ENCODE measurements at regions not wholly inside any gene's neighbourhood (a gene's known extent, or its start where the extent isn't known, plus 50 kb on each side); places are given as distances from the start of the nearest gene placed in this dataset.

- no peaks in the 10 kb centered on the region for H3K4me1 ChIP-seq (ENCODE audit: insufficient read depth, low read length, poor library complexity, severe bottlenecking)
- no peak overlapping the region for H3K4me2 ChIP-seq (ENCODE audit: low read depth, low read length, poor library complexity, severe bottlenecking)
- no peaks in the 10 kb centered on the region for H4K20me1 ChIP-seq (ENCODE audit: insufficient read depth, low read length, poor library complexity, severe bottlenecking)
- H3K9me3 ChIP-seq (ENCODE audit: insufficient read depth, low read depth, low read length) = no peaks in the 10 kb centered on the region
- no peaks in the 10 kb centered on the region for H3F3A ChIP-seq (ENCODE audit: low read depth)
- H2AFZ ChIP-seq (ENCODE audit: low read length) = no peak overlapping the region
- no peak for TF ChIP-seq CTCF (conservative IDR thresholded peaks at IDR 0.05; ENCODE audit: low read length)
- no peaks in the 10 kb centered on the region for H3K9me2 ChIP-seq (replicated peaks; ENCODE audit: low read depth, low read length)
- H3K9ac ChIP-seq (ENCODE audit: low read depth, low read length, poor library complexity, severe bottlenecking) = no peak overlapping the region
- no peaks in the 10 kb centered on the region for H3K79me2 ChIP-seq (ENCODE audit: insufficient read depth, low read length)
- no peak overlapping the region for H3K4me3 ChIP-seq (ENCODE audit: low read length, poor library complexity, severe bottlenecking)
- H3K27me3 ChIP-seq (ENCODE audit: insufficient read depth, low read length, poor library complexity, severe bottlenecking) = no peaks in the 10 kb centered on the region
- no peaks in the 10 kb centered on the region for H3K36me3 ChIP-seq (ENCODE audit: insufficient read depth, low read length)
Measured at GRCh38 chr4:31114816-31115215, 394.6 kb downstream of the PCDH7 start.

GRCh38 chr4:31124008-31124585, 403.9 kb downstream of the PCDH7 start:
- H3K9me2 ChIP-seq (replicated peaks; ENCODE audit: low read depth, low read length) = no peaks in the 10 kb centered on the region
- no peak overlapping the region for H3K4me2 ChIP-seq (ENCODE audit: low read depth, low read length, poor library complexity, severe bottlenecking)
- no peaks in the 10 kb centered on the region for H4K20me1 ChIP-seq (ENCODE audit: insufficient read depth, low read length, poor library complexity, severe bottlenecking)
- no peaks in the 10 kb centered on the region for H3K27me3 ChIP-seq (ENCODE audit: insufficient read depth, low read length, poor library complexity, severe bottlenecking)
- TF ChIP-seq CTCF (conservative IDR thresholded peaks at IDR 0.05; ENCODE audit: low read length) (no peak), EZH2phosphoT487 (IDR thresholded peaks at IDR 0.05; ENCODE audit: borderline replicate concordance) (no peak)
- H2AFZ ChIP-seq (ENCODE audit: low read length) = no peak overlapping the region
- H3K36me3 ChIP-seq (ENCODE audit: insufficient read depth, low read length) = no peaks in the 10 kb centered on the region
- no peaks in the 10 kb centered on the region for H3F3A ChIP-seq (ENCODE audit: low read depth)
- H3K79me2 ChIP-seq (ENCODE audit: insufficient read depth, low read length) = no peaks in the 10 kb centered on the region
- H3K4me1 ChIP-seq (ENCODE audit: insufficient read depth, low read length, poor library complexity, severe bottlenecking) = no peaks in the 10 kb centered on the region
- no peak overlapping the region for H3K4me3 ChIP-seq (ENCODE audit: low read length, poor library complexity, severe bottlenecking)
- H3K9ac ChIP-seq (ENCODE audit: low read depth, low read length, poor library complexity, severe bottlenecking) = no peak overlapping the region
- no peaks in the 10 kb centered on the region for H3K9me3 ChIP-seq (ENCODE audit: insufficient read depth, low read depth, low read length)

GRCh38 chr4:31125061-31125460, 404.9 kb downstream of the PCDH7 start:
- H3K36me3 ChIP-seq (ENCODE audit: insufficient read depth, low read length) = no peaks in the 10 kb centered on the region
- no peak for TF ChIP-seq EZH2phosphoT487 (IDR thresholded peaks at IDR 0.05; ENCODE audit: borderline replicate concordance)
- no peak for TF ChIP-seq CTCF (conservative IDR thresholded peaks at IDR 0.05; ENCODE audit: low read length)
- no peak overlapping the region for H3K9ac ChIP-seq (ENCODE audit: low read depth, low read length, poor library complexity, severe bottlenecking)
- no peaks in the 10 kb centered on the region for H4K20me1 ChIP-seq (ENCODE audit: insufficient read depth, low read length, poor library complexity, severe bottlenecking)
- H3F3A ChIP-seq (ENCODE audit: low read depth) = no peaks in the 10 kb centered on the region
- no peaks in the 10 kb centered on the region for H3K9me3 ChIP-seq (ENCODE audit: insufficient read depth, low read depth, low read length)
- H3K9me2 ChIP-seq (replicated peaks; ENCODE audit: low read depth, low read length) = no peaks in the 10 kb centered on the region
- no peaks in the 10 kb centered on the region for H3K4me1 ChIP-seq (ENCODE audit: insufficient read depth, low read length, poor library complexity, severe bottlenecking)
- H3K4me2 ChIP-seq (ENCODE audit: low read depth, low read length, poor library complexity, severe bottlenecking) = no peak overlapping the region
- H3K27me3 ChIP-seq (ENCODE audit: insufficient read depth, low read length, poor library complexity, severe bottlenecking) = no peaks in the 10 kb centered on the region
- no peak overlapping the region for H3K4me3 ChIP-seq (ENCODE audit: low read length, poor library complexity, severe bottlenecking)
- H2AFZ ChIP-seq (ENCODE audit: low read length) = no peak overlapping the region
- no peaks in the 10 kb centered on the region for H3K79me2 ChIP-seq (ENCODE audit: insufficient read depth, low read length)

Data from Loucy (cell line).